ENCODE measurements at regions not wholly inside any gene's neighbourhood (a gene's known extent, or its start where the extent isn't known, plus 50 kb on each side); places are given as distances from the start of the nearest gene placed in this dataset.

DNA sequence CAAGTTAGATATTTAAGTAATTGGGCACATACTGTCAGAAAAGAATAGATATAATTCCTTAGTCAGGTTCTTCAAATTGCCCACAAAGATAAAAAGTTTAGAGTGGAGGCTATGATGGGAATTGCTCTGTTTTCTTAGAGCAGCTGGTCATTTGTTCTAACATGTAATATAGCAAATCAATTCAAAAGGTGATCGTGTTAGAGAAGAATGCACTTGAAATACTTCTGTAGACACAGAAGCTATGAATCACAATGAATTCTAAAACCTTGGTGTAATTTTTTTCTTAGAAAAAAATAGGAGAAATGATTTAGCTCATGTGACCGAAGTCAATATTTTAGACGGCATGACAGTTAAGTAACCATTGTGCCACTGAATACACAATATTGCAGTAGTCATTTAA is 918.1 kb upstream of the LRATD1 start:
- intact Hi-C loops (cut with DNase I) = no loop called here
- H3K4me1 ChIP-seq = no peaks in the 10 kb centered on the region
- H3K27me3 ChIP-seq = no peaks in the 10 kb centered on the region
- TF ChIP-seq, protein P1, sequence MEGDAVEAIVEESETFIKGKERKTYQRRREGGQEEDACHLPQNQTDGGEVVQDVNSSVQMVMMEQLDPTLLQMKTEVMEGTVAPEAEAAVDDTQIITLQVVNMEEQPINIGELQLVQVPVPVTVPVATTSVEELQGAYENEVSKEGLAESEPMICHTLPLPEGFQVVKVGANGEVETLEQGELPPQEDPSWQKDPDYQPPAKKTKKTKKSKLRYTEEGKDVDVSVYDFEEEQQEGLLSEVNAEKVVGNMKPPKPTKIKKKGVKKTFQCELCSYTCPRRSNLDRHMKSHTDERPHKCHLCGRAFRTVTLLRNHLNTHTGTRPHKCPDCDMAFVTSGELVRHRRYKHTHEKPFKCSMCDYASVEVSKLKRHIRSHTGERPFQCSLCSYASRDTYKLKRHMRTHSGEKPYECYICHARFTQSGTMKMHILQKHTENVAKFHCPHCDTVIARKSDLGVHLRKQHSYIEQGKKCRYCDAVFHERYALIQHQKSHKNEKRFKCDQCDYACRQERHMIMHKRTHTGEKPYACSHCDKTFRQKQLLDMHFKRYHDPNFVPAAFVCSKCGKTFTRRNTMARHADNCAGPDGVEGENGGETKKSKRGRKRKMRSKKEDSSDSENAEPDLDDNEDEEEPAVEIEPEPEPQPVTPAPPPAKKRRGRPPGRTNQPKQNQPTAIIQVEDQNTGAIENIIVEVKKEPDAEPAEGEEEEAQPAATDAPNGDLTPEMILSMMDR (IDR thresholded peaks at IDR 0.05) = no peak
- no peak for TF ChIP-seq POLR2A (IDR thresholded peaks at IDR 0.05)
- H3K4me3 ChIP-seq = no peak overlapping the region
- 65% methylated on average over 3 of the region's 3 CpGs for WGBS (ENCODE audit: insufficient coverage, low coverage, low lambda C conversion rate, missing lambda C conversion rate)
- no peaks in the 10 kb centered on the region for H3K9me3 ChIP-seq
- DNase-seq (no peak), ATAC-seq (no peak)
- H3K36me3 ChIP-seq = no peaks in the 10 kb centered on the region
- H3K27ac ChIP-seq = no peak overlapping the region

DNA sequence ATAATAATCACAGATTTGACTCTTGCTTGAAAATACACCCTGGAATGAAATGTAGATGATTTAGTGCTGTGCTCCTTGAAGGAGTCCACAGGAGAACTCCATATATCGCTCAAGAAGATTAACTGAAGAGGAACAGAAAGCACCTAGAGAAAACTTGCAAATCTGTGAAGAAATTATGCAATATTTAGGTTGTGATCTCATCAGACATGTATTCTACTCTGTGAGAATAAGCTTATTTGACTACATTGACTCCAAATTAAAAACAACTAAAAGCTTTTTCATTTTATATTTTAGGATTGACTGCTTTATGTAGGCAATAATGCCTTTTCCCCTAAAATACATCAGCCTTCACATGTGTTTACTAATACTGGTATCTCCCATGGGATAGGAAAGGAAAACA is 906.6 kb upstream of the LRATD1 start:
- Histone ChIP-seq H3K27me3 (no peaks in the 10 kb centered on the region), H3K9me3 (no peaks in the 10 kb centered on the region), H3K4me3 (no peak overlapping the region), H3K4me1 (no peaks in the 10 kb centered on the region), H3K36me3 (no peaks in the 10 kb centered on the region), H3K27ac (no peak overlapping the region)
- WGBS (ENCODE audit: insufficient coverage, low coverage, low lambda C conversion rate, missing lambda C conversion rate) = 25% methylated on average over 1 of the region's 1 CpG
- intact Hi-C loops (cut with DNase I) = no loop called here
- DNase-seq (no peak), ATAC-seq (no peak)
- TF ChIP-seq, protein P1 (IDR thresholded peaks at IDR 0.05) = no peak
- no peak for TF ChIP-seq POLR2A (IDR thresholded peaks at IDR 0.05)

DNA sequence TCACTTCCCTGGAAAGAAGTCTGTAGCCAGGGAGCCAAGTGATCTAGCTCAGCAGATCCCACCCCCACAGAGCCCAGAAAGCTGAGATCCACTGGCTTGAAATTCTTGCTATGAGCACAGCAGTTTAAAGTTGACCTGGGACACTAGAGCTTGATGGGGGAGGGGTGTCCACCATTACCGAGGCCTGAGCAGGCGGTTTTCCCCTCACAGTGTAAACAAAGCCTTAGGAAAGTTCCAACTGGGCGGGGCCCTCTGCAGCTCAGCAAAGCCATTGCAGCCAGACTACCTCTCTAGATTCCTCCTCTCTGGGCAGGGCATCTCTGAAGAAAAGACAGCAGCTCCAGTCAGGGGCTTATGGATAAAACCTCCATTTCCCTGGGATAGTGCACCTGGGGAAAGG is 887.2 kb upstream of the LRATD1 start:
- H3K4me1 ChIP-seq = no peaks in the 10 kb centered on the region
- no peaks in the 10 kb centered on the region for H3K27me3 ChIP-seq
- DNase-seq (no peak), ATAC-seq (no peak)
- 7% methylated on average over 2 of the region's 3 CpGs for WGBS (ENCODE audit: insufficient coverage, low coverage, low lambda C conversion rate, missing lambda C conversion rate)
- H3K9me3 ChIP-seq = no peaks in the 10 kb centered on the region
- H3K36me3 ChIP-seq = no peaks in the 10 kb centered on the region
- H3K4me3 ChIP-seq = no peak overlapping the region
- intact Hi-C loops (cut with DNase I) = no loop called here
- TF ChIP-seq, protein P1 (IDR thresholded peaks at IDR 0.05) = no peak
- no peak for TF ChIP-seq POLR2A (IDR thresholded peaks at IDR 0.05)
- H3K27ac ChIP-seq = no peak overlapping the region

DNA sequence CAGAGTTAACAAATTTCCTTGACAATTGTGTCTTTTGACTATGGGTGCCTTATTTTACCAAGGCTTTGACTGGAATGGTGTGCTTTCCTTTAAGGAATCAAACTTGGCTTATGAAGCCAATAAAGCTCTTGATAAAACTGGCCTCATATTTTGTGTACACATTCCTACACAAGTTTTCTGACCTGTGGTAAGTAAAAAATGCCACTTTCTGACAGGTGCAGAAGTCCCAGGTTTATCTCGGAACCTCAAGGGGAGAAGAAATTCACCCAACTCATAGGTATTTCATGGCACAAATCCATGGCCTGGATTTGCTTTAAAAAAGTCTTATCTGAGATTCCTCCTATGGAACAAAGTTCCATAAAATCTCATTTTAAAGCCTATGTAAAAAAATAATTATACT is 880.6 kb upstream of the LRATD1 start:
- H3K27ac ChIP-seq = no peak overlapping the region
- no peak overlapping the region for H3K4me3 ChIP-seq
- H3K9me3 ChIP-seq = no peaks in the 10 kb centered on the region
- no peaks in the 10 kb centered on the region for H3K4me1 ChIP-seq
- DNase-seq (no peak), ATAC-seq (no peak)
- 67% methylated on average over 1 of the region's 1 CpG for WGBS (ENCODE audit: insufficient coverage, low coverage, low lambda C conversion rate, missing lambda C conversion rate)
- no peaks in the 10 kb centered on the region for H3K36me3 ChIP-seq
- H3K27me3 ChIP-seq = no peaks in the 10 kb centered on the region
- TF ChIP-seq, protein P1 (IDR thresholded peaks at IDR 0.05) = no peak
- TF ChIP-seq POLR2A (IDR thresholded peaks at IDR 0.05) = no peak
- intact Hi-C loops (cut with DNase I) = no loop called here

DNA sequence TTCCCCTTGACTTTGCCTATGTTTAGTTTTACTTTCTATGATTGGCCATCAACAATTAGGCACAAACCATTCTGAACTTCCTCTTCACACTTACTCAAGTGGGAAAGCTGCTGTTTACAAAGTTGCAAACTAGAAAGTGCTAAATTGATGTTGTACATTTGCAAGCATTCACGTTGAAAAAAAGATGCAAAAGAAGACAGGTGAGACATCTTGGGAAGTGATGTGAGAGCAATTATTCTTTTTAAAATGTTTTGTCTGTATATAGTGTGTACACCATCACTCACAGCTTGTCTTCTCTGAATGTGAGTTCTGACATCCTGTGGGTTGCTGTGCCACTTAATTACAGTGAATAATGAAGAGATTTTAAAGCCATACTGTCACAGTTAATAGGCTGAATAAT is 874.1 kb upstream of the LRATD1 start:
- Histone ChIP-seq H3K27ac (no peak overlapping the region), H3K27me3 (no peaks in the 10 kb centered on the region), H3K9me3 (no peaks in the 10 kb centered on the region), H3K4me3 (no peak overlapping the region), H3K36me3 (no peaks in the 10 kb centered on the region), H3K4me1 (no peaks in the 10 kb centered on the region)
- intact Hi-C loops (cut with DNase I) = no loop called here
- no peak for ATAC-seq
- DNase-seq = no peak
- WGBS (ENCODE audit: insufficient coverage, low coverage, low lambda C conversion rate, missing lambda C conversion rate) = 17% methylated on average over 1 of the region's 1 CpG
- TF ChIP-seq, protein P1 (IDR thresholded peaks at IDR 0.05) = no peak
- TF ChIP-seq POLR2A (IDR thresholded peaks at IDR 0.05) = no peak

Data from right lobe of liver (tissue), 6 donors.